ENCODE measurements at regions not wholly inside any gene's neighbourhood (a gene's known extent, or its start where the extent isn't known, plus 50 kb on each side); places are given as distances from the start of the nearest gene placed in this dataset.

GRCh38 chr3:127451321-127451720 lies 139.2 kb downstream of the TPRA1 start:
- TF ChIP-seq CTCF (IDR thresholded peaks at IDR 0.05) (no peak), POLR2A (IDR thresholded peaks at IDR 0.05) (no peak)

Measured in testis (tissue), 2 donors.